Fibroblast of skin of right biceps (primary cell): ENCODE measurements at regions not wholly inside any gene's neighbourhood (a gene's known extent, or its start where the extent isn't known, plus 50 kb on each side); places are given as distances from the start of the nearest gene placed in this dataset.
"Not testable (repeated sequence)": the region's sequence is repeated elsewhere in the genome, so short reads cannot be mapped to it uniquely, and the experiment has no call there.

ENCODE experiments used
- DNase-seq: peaks from one replicate; pipeline ENCODE4 v3.0.0-alpha.2; 2013

- DNase-seq: not testable (repeated sequence)
Measured at GRCh38 chr3:32042867-32043266, 61.3 kb downstream of the ZNF860 start.

GRCh38 chr3:32045091-32045915 is 61.1 kb upstream of the GPD1L start:
- DNase-seq: peak; percentile 3

- DNase-seq: no peak
Measured at GRCh38 chr3:32046102-32046501, 60.3 kb upstream of the GPD1L start.

GRCh38 chr3:32048487-32049182 is 57.8 kb upstream of the GPD1L start:
- DNase-seq: no peak

GRCh38 chr3:32049916-32050315 is 56.5 kb upstream of the GPD1L start:
- no peak for DNase-seq

- not testable (repeated sequence) for DNase-seq
Measured at GRCh38 chr3:32052230-32052629, 54.2 kb upstream of the GPD1L start.

- not testable (repeated sequence) for DNase-seq
Measured at GRCh38 chr3:32052851-32053250, 53.6 kb upstream of the GPD1L start.

- DNase-seq: no peak
Measured at GRCh38 chr3:32056559-32057290, 49.7 kb upstream of the GPD1L start.
